AG10803 (cell line): ENCODE measurements at regions not wholly inside any gene's neighbourhood (a gene's known extent, or its start where the extent isn't known, plus 50 kb on each side); places are given as distances from the start of the nearest gene placed in this dataset.
A peak's percentile ranks its signal among the peaks of the same experiment; 100 is the strongest.

Experiments
- DNase-seq: peaks from one replicate; pipeline ENCODE4 v3.0.0; 2010; ENCODE audit warnings: low read depth
- H3K4me3 ChIP-seq: 2 replicates; pipeline ENCODE4 v1.5.1; 2011; ENCODE audit warnings: mild to moderate bottlenecking, low read length, control low read depth
- CTCF ChIP-seq: conservative IDR thresholded peaks from 2 replicates; pipeline ENCODE4 v1.5.1; 2011; ENCODE audit warnings: mild to moderate bottlenecking, low read length, control low read depth, inconsistent platforms

DNA sequence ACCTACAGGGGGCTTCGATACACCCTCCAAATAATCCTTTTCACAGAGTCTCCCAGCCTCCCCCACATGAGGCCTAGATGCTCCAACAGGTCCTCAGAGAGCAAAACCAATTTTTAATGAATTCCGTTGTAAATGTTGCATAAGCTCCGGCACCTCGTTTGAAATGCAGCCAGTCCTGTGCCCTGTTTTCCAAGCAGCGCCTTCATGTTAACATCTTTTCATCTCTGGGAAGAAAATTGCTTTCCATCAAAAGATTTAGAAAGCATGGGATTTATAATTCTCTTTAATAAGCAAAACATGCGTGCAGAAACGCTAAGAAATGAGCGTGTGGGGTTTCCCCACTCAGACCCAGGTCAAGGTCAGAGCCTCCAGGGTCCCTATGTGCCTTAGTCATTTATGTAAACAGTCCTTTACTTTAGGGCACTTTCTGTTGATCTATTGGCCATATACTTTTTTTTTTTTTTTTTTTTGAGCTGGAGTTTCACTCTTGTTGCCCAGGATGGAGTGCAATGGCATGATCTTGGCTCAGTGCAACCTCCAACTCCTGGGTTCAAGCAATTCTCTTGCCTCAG lies 177.5 kb upstream of the S1PR3 start:
- DNase-seq, result no peak
- no peak overlapping the region for H3K4me3 ChIP-seq
- no peak for TF ChIP-seq CTCF

- no peak for TF ChIP-seq CTCF
- DNase-seq, result peak; percentile 96
- no peak overlapping the region for H3K4me3 ChIP-seq
These were observed 176.7 kb upstream of the S1PR3 start for GRCh38 chr9:88814577-88814976.

- DNase-seq, result peak; percentile 79
- no peak for TF ChIP-seq CTCF
- no peak overlapping the region for H3K4me3 ChIP-seq
These were observed 175.1 kb upstream of the S1PR3 start for GRCh38 chr9:88816141-88816540.

- no peak for TF ChIP-seq CTCF
- H3K4me3 ChIP-seq, result no peak overlapping the region
- DNase-seq, result no peak
These were observed 174.7 kb upstream of the S1PR3 start for GRCh38 chr9:88816591-88816990.

GRCh38 chr9:88817628-88818027 lies 173.6 kb upstream of the S1PR3 start:
- no peak overlapping the region for H3K4me3 ChIP-seq
- no peak for TF ChIP-seq CTCF
- DNase-seq, result no peak

DNA sequence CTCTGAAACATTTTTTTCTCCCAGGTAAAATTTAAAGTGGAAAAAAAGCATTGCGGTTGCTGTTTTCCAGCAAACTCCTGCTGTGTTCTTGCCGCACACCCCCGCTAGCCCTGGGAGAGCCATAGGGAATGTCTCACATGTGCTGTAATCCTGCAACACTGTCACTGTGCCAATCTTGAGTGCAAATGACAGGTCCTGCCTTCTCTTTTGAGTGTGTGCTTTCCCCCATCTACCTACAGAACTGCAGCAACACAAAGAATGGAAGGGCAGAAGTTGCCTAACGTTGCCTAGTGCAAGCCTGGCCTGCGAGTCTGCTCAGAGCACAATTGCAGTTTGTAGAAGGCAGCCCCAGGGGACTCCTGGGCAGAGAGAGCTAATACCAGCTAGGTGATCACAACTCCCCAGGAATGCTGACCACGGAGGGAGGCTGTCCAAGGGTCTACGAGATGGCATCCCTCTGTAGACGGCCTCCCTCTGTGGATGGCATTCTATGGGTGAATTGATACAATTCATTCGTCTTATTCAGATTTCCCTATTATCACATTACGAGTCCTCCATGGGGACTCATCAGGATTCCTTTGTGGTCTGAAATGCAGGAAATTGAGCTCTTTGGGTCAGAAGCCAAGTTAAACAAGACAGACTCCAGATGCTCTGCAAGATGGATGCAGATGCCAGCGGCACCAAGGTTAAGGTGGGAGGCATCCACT lies 172.6 kb upstream of the S1PR3 start:
- TF ChIP-seq CTCF, result no peak
- peak; percentile 81 for DNase-seq
- H3K4me3 ChIP-seq, result no peak overlapping the region

GRCh38 chr9:88819476-88819875 lies 171.8 kb upstream of the S1PR3 start:
- TF ChIP-seq CTCF, result no peak
- no peak for DNase-seq
- no peak overlapping the region for H3K4me3 ChIP-seq
